Loucy (cell line): ENCODE measurements at regions not wholly inside any gene's neighbourhood (a gene's known extent, or its start where the extent isn't known, plus 50 kb on each side); places are given as distances from the start of the nearest gene placed in this dataset.

ENCODE experiments used
- CTCF ChIP-seq: fragments of 200-600 bp; sonication (generic); conservative IDR thresholded peaks from 2 replicates; pipeline ENCODE4 v1.5.1; 2014; ENCODE audit warnings: mild to moderate bottlenecking, antibody characterized with exemption, low read length
- EZH2phosphoT487 ChIP-seq: fragments of 200-600 bp; IDR thresholded peaks from 2 replicates; pipeline ENCODE4 v1.6.1; 2018; ENCODE audit warnings: antibody characterized with exemption, mild to moderate bottlenecking, moderate library complexity, borderline replicate concordance

- TF ChIP-seq CTCF, result peak; percentile 83
- no peak for TF ChIP-seq EZH2phosphoT487
Measured at GRCh38 chr6:82040405-82041221, 206.9 kb downstream of the IBTK start.
